Fibroblast of mammary gland (primary cell): ENCODE measurements at regions not wholly inside any gene's neighbourhood (a gene's known extent, or its start where the extent isn't known, plus 50 kb on each side); places are given as distances from the start of the nearest gene placed in this dataset.

ENCODE experiments used
- DNase-seq: peaks from one replicate; pipeline ENCODE4 v3.0.0-alpha.2; 2010; ENCODE audit warnings: low read depth
- H3K4me3 ChIP-seq: 2 replicates; pipeline ENCODE4 v1.5.1; 2011; ENCODE audit warnings: low read depth, mild to moderate bottlenecking, low read length, moderate library complexity; ENCODE audit not compliant: control insufficient read depth
- TF ChIP-seq, protein P1 (sequence below): conservative IDR thresholded peaks from 2 replicates; pipeline ENCODE4 v1.5.1; 2011; ENCODE audit warnings: low read depth, low read length, inconsistent platforms; ENCODE audit not compliant: control insufficient read depth, insufficient read depth

DNA sequence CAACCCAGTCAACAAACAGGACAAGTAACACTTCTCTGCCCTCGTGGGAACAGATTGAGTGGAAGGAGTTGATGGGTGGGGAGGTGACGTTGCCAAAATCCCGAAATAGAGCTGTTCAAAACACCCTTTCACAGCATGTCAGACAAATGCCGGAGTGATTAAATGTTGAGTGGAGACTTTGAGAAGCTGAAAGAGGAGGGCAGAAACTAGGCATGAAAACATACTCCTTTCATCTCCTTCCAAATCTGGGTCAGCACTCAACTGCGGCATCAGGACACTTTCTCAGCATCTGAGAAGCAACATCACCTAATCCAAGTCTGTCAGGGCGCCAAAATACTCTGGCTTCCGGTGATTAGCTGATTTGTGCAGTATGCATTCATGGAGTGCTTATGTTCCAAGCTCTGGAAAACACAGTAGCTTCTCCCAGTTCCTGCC, 51.5 kb upstream of the MRI1 start:
- no peak for DNase-seq
- no peak overlapping the region for H3K4me3 ChIP-seq
- TF ChIP-seq, protein P1, sequence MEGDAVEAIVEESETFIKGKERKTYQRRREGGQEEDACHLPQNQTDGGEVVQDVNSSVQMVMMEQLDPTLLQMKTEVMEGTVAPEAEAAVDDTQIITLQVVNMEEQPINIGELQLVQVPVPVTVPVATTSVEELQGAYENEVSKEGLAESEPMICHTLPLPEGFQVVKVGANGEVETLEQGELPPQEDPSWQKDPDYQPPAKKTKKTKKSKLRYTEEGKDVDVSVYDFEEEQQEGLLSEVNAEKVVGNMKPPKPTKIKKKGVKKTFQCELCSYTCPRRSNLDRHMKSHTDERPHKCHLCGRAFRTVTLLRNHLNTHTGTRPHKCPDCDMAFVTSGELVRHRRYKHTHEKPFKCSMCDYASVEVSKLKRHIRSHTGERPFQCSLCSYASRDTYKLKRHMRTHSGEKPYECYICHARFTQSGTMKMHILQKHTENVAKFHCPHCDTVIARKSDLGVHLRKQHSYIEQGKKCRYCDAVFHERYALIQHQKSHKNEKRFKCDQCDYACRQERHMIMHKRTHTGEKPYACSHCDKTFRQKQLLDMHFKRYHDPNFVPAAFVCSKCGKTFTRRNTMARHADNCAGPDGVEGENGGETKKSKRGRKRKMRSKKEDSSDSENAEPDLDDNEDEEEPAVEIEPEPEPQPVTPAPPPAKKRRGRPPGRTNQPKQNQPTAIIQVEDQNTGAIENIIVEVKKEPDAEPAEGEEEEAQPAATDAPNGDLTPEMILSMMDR = no peak

DNA sequence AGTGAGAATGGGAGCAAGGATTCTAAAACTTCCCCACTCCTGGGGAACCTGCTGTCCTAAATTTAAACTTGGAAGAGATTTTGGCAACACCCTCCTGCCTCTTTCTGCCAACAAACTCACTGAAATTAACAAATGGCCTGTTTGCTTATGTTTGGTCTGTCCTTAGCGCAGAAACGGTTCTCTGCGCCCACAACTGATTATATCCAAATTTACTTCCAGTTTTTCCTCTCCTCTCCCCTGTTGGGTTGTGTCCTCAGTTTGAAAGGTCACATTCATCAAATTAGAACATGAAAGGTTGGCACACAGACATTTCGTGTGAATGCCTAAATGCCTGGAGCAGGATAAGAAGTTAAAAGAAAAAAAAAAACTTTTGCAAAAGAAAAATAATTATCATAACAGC, 56.4 kb upstream of the MRI1 start:
- no peak for DNase-seq
- no peak overlapping the region for H3K4me3 ChIP-seq
- TF ChIP-seq, protein P1 = no peak

DNA sequence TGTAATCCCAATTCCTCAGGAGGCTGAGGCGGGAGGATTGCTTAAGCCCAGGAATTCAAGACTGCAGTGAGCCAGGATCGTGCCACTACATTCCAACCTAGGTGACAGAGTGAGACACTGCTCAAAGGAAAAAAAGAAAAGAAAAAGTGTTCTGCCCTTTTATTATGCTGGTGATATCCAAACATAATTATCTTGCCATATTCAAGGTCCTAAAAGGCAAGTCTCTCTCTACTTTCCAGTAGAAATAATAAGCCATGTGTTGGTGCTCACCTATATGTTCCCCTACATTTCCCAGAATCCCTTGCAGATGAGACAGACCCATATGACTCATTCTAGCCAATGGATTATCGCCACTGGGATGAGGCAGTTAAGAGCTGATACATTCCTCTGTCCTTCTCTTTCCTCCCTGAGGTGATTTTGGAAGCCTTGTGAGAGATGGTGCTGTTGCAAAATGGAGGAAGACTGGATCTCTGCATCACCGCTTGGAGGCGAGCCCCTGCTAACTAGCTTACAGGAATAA, 58.3 kb upstream of the MRI1 start:
- DNase-seq = no peak
- H3K4me3 ChIP-seq = no peak overlapping the region
- TF ChIP-seq, protein P1 = no peak

DNA sequence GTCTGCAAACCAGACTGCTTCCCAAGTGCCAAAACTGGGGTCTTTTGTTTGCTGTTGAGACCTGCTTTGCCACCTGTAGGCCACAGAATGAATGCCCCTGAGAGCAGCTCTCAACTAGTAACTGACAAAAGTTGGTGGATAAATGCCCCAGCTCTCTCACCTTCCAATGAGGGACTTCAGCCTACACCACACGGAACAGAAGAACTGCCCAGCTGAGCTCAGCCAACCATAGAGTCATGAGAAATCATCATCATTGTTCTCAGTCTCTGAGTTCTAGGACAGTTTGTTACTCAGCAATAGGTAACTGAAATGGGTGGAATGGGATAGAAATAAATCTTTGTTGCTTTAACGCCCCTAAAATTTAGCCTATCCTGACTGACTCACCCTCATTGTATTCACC, 59.1 kb upstream of the MRI1 start:
- TF ChIP-seq, protein P1 = no peak
- no peak overlapping the region for H3K4me3 ChIP-seq
- DNase-seq = no peak

DNA sequence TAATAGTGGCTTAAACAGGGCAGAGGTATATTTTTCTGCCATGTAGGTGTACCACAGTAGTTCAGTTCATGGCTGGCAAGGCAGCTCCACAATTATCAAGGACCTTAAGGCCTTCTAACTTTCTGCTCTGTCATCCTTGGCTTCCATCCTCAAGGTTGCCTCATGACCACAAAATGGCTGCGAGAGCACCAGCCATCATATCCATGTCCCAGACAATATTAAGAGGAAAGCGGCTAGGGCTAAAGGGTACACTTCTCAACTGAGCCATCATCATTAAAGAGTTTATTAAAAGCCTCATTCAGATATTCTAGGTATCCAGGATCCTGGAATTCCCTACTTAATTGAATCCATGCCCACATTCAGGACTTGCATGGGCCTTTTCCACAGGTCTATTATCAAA, 62.7 kb upstream of the MRI1 start:
- H3K4me3 ChIP-seq = no peak overlapping the region
- no peak for DNase-seq
- TF ChIP-seq, protein P1 = no peak

DNA sequence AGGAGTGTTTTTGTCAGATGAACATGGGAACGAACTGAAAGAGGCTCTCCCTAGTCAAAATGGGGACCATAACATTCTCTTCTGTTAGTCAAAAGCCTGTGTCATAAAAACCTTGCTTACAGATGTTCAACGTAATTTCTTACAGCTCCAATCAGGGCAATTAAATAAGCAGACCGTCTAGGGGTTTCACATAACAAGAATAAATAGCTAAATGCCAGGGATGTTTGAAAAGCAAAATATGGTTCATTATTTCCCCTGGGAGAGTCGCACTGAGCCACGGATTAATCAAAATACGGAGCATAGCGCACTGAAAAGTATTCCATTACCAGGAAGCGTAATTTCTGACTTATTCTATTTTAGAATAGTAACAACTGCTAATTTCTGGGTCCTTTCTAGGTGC, 63.7 kb upstream of the MRI1 start:
- DNase-seq = no peak
- TF ChIP-seq, protein P1 = no peak
- no peak overlapping the region for H3K4me3 ChIP-seq

DNA sequence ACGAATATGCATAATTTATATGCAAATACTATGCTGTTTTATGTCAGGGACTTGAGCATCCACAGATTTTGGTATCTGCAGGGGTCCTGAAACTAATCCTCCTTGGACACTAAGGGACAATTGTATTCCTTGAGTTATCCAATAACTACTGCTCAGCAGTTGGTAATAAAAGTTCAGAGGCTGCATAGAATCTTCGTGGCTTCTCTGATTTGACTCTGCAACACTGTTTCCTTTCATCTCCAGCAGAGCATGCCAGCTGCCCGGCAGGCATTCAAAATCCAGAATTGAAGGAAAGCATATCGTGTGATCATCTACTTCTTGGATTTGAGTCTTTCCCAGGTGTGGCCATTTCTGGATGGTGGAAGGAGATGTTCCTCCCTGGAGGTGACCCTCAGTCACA, 64.5 kb upstream of the MRI1 start:
- TF ChIP-seq, protein P1 = no peak
- DNase-seq = no peak
- no peak overlapping the region for H3K4me3 ChIP-seq
